CD4-positive, alpha-beta T cell treated with Interleukin-1 beta for 1 hour (primary cell): ENCODE measurements at regions not wholly inside any gene's neighbourhood (a gene's known extent, or its start where the extent isn't known, plus 50 kb on each side); places are given as distances from the start of the nearest gene placed in this dataset.

Source experiments
- DNase-seq, 2 donors: peaks; one replicate each; pipeline ENCODE4 v3.0.0-alpha.2; 2020 to 2022

DNA sequence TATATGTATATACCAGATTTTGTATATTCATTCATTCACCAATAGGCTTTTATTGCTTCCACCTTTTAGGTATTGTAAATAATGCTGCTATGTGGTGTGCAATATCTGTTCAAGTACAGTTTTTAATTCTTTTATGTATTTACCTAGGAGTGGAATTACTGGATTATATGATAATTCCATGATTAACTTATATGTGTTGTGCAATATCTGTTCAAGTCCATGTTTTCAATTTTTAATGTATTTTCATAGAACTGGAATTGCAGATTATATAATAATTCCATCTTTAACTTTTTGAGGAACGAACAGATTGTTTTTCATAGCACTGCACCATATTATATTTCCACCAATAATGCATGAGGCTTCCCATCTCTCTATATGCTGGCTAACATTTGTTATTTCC lies 50.6 kb upstream of the L3MBTL4 start:
- no peak for DNase-seq

DNA sequence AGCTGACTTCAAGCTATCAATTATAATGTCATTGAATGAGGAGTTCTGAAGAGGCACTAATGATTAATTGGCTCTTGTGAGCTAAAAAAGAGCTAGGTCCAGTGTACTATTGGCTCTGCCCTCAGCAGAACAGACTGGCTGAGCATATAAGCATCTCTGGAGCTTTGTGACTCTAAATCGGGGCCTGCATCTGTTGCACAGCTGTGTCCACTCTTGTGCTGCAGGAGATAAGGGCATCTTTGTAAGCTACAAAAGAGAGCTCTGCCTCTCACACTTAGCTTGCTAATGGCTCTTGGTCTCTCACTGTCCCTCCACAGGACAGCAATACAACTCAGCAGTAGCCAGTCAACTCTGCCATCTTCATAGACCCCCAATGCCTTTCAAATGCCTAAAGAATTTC lies 61.5 kb upstream of the L3MBTL4 start:
- DNase-seq: no peak

DNA sequence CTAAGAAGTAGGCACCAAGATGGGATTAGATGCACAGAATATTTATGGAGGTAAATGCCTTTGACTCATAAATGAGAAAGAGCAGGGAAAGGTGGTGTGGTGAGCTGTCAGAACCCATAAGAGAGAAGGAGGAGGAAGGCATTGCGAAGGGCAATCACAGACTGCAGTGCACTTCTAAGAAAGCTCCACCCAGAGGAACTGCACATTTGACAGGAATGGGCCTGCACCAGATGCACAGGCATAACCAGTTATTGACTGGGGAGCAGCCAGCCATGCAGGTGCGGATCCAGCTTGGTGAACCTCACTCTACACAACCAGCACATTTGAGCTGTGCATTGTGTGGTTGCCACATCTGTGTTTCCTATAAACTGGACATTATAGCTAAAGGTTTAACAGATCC lies 62.2 kb upstream of the L3MBTL4 start:
- DNase-seq: no peak

DNA sequence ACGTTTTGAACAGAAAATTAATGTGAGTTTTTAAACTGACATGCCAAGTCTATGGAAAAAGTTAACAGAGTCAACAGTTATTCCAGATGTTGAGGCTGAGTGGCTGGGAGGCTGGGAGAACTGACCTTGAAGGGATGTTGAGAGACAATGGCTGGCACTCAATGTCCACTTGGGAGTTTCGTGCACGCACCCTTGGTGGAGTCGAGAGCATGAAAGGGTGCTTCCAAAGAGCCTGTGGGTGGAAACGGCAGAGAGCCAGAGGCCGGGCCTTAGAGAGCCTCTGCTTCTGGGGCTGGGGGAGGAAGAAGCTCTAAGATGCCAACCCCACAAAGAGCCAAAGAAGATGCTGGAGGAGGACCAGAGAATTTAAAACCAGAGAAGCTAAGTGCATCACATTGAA lies 63.4 kb upstream of the L3MBTL4 start:
- no peak for DNase-seq

DNA sequence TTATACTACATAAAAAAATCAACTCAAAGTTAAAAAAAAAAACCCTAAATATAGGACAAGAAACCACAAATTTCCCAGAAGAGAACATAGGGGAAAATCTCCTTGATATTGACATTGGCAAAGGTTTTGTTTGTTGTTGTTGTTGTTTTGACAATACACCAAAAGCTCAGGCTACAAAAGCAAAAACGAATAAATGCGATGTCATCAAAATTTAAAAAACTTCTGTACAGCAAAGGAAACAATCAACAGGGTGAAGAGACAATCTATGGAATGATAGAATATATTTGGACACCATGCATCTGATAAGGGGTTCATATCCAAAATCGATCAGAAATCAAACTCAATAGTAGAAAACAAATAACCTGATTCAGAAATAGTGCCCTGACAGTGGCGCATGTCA lies 65.0 kb upstream of the L3MBTL4 start:
- no peak for DNase-seq

DNA sequence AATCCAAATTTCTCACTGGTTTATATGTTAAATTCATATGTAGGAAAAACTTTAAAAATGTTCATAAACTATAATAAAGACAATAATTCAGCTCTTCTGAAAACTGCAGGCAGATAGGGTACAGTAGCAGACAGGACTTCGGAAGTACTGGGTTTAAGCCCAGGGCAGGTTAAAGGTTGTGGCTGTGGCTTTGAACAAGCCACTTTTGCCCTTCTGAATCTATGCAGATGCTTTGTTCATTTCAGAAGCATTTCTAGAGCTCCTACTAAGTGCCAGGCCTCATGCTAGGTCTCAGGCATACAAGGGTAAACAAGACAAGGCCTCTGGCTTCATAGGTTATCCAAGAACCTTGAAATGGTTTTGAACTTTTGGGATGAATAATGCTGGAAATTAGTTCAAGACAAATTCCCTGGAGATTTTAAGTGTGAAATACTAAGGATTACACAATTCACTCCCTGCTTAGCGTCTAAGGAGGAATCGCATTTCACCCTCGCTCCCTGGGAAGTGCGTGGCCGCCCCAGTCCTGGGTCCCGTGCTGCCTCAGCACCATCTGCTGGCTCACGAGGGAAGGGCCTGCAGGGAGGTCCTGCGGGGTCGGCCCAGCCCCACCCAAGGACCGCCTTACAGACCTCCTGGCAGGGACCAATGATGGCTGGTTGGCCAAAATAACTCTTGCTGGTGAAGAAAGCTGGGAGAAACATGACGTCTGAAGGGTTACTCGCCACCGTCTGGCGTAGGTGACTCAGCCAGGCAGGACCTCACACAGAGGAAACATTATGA lies 67.7 kb upstream of the L3MBTL4 start:
- DNase-seq: peak; percentile 0 to 6

DNA sequence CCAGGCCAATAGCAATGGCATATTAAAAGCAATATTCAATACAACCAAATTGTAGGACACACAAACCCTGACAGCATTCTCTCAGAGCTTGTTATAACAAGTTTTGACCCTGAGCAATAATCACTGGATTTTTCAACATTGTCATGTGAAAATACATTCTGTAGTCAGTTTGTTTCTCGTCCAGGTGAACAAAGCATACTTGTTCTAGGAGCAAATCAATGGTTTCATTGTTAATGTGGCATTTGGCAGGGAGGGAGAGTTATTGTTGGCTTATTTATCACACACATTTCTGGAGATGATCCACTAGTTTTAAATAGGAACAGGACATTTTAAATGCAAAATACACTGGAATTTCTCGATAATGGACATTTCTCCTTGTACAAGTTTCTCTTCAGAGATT lies 69.9 kb upstream of the L3MBTL4 start:
- DNase-seq: no peak

DNA sequence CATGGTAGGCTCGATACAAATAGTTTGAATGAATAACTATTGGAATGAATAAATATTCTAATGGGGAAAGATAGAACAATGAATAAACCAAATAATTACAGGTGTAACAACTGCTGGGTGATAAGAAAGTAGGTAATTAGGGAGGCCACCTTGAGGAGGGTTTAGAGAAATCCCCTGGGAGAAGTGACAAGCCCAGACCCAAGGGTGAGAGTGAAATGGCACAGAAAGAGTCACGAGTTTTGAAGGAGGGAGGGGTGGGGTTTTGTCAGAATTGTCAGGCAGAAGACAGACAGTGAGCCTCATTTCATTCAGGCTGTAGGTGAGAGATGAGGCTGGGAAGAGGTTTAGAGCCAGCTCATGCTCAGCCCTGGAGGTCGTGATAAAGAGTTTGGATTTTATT lies 71.6 kb upstream of the L3MBTL4 start:
- DNase-seq: no peak

DNA sequence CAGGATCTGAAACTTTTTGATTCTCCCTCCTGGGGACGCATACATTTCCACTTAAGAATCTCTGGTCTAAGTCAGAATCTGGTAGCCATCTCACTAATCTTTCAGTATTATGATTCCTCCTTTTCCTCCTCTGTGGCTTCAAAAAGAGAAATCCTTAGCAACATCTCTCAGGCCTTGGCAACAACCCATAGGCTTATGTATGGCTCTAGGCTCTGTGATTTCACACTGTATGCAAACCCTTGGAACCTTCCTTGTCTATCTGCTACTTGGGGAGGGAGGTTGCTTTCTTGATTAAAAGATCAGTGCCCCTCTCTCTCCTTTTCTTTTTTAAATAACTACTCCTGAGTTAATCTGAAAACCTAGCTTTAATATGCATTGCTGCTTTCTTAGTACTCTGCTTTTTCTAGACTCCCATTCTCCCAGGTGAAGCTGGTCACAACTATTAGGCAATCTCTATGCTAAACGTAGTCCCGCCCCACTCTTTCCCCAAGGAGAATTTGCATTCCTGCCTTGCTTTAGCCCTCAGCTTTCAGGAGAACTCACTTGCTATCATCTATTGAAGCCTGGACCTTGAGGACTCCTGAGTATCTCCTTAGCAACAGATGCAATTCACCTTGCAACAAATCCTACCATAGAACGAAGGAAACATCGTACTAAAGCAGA lies 72.2 kb upstream of the L3MBTL4 start:
- no peak for DNase-seq

DNA sequence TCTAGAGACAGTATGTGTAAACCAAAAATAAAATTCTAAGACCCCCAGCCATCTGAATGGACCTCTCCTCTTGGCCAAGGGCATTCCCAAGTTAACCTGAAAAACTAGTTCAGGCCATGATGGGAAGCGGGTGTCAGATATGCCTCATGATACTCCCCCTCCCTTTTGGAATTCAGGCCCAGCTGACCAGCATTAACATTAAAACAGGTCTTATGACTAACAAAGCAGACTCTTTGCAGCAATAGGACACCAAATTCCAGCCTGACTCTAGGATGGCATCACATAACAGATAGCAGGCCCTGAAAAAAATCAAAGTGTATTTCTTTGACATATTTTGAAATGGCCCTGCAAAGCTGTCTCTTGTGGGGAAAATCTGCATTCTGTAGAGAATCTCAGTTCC lies 73.3 kb upstream of the L3MBTL4 start:
- DNase-seq: no peak

DNA sequence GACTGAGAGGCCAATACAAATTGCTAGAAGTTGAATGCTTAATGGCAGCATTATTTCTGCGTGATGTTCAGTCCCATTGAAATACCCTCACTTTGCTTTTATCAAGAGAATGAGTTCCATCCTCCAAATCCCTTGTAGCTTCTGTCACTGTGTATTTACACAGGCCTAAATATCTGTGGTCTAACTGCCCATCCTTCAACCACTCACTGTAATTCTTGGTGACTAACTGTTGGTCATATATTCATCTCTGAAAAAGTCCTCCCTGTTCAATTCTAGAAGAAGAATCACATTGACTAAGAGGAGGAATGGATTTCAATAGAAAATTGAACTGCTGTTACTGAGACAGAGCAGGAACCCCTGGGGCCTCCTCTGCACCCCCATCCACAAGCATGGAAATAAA lies 74.2 kb upstream of the L3MBTL4 start:
- no peak for DNase-seq

DNA sequence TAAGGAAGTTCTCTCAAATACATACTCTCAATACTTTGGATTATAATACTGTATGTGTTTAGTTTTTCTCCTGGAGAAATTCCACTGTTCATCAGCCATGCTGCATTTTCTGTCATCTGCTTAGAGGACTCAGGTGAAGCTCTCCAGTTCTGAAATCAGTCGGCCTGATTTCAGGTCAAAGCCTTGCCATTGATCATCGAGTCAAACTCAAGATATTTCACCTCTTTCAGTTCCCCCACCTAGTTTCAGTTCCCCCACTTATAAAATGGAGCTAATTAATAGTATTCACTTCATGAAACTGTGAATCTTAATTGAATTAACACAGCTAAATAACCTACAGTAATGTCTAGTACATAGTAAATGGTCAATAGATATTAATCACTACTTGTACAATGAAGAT lies 75.3 kb upstream of the L3MBTL4 start:
- DNase-seq: no peak

DNA sequence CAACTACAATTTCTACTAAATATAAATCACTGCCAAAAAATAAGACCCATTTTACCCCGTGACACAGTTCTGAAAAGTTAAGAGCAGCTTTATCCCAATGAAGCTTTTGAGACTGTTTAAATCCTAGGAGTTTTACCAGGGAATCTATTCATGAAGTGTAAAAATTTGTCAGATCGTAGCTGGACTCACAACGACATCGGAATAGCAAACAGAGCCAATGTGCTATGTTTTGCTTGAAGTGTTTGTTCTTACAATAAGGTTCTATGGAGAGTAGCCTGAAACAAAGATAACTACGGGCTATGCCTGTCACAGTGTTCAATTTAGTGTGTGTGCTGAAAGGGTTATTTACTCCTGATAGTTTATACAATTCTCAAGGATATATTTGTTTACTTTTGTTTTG lies 78.5 kb upstream of the L3MBTL4 start:
- DNase-seq: no peak

DNA sequence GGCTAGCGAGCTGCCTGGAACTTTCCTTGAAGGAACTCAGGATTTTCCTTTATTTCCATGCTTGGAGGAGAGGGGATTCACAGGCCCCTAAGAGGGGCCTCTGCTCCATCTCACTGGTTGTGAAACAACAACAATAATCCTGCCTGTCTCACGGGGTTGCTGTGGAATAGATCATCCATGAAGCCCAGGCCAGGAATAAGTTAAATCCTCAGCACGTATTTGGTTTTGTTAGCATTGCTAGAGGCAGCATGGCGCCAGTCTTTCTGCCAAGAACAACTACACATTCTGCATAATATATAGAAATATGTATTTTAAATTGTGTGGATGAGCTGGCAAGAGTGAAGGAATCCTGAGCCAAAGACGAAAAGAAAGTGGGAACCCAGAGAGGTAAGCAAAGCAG lies 80.8 kb upstream of the L3MBTL4 start:
- no peak for DNase-seq

DNA sequence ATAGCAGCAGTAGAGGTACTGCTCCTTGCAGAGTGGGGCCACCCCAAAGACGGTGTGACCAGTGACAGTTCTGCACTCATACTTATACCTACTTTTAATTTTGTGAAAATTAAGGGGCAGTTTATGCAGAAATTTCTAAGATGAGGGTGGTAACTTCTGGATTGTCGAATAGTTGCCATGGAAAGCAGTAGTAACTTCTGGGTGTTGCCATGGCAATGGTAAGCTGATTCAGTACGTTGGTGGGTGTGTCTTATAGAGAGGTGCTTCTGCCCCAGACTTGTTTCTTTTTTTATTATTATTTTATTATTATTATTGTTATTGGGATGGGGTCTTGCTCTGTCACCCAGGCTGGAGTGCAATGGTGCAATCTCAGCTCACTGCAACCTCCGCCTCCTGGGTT lies 82.8 kb upstream of the L3MBTL4 start:
- no peak for DNase-seq

DNA sequence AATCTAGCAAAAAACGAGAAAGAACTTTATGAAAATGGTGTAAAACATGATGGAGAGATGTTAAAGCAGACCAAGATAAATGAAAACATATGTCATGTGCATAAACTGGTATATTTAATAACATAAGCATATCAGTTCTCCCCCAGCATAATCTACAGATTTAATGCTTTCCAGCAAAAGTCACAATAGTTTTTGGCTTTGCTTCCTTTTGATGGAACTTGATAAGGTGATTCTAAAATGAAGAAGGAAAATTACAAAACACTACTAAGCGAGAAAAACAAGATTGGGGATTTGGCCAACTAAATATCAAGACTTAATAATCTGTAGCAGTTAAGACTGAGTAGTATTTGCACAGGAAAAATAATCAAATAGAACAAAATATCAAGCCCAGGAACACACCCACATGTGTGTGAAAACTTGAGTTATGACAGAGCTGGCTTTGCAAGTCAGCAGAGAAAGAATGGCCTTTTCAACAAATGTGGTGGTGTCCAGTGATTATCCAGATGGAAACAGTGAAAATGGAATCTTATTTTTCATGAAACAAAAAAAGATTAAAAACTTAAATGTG lies 83.7 kb upstream of the L3MBTL4 start:
- no peak for DNase-seq

DNA sequence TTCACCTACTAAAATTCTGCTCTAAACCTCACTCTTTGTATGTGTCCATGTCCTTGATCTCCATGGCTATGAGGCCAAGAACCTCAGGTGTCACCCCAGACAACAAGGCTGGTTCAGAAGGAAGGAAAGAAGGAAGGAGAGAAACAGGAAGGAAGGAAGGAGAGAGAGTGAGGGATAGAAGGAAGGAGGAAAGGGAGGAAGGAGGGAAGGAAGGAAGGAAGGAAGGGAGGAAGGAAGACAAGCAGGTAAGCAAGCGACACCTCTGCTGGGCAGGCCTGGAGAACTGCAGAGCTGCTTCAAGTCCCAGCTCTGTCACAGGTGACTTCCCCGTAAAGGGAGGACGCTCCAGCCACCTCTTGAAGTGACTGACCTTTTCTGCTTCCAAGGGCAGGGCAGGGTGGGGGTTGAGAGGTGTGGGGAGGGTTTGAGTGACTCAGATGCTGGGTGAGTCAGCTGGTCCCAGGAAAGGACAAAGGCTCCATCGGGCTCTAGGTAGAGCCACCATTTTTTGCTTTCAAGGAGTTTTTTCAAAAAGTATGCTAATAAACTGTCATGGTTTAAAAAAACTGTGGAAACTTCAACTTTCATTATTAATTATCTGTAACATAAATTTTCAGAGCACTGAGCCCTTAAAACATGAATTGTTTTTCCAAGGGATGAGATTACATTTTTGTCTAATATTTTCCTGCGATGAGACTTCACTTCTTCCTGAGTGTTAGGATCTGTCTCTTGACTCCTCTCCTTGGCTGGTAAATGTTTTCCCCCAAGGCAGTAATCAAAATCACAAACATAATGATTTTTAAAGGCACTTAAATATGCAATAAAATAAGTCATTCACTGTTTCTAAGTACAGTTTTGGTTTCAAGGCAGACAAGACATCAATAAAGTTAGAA lies 90.1 kb upstream of the L3MBTL4 start:
- DNase-seq: no peak

DNA sequence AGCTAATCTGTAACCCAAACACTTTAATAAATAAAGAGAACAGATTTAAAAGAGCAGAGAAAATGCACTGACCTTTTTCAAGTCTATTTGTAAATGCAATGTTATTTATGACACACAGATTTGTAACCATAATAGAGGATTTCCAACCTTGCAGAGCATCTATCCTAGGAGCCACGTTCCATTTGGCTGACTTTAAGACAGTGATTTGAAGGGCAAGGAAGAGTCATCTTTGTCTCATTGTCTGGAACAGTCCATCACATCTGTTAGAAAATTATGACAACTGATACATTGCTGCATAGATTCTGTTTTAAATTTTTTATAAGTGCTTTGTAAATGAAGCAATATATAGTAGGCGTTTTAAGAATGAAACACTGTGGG lies 90.8 kb upstream of the L3MBTL4 start:
- DNase-seq: no peak

DNA sequence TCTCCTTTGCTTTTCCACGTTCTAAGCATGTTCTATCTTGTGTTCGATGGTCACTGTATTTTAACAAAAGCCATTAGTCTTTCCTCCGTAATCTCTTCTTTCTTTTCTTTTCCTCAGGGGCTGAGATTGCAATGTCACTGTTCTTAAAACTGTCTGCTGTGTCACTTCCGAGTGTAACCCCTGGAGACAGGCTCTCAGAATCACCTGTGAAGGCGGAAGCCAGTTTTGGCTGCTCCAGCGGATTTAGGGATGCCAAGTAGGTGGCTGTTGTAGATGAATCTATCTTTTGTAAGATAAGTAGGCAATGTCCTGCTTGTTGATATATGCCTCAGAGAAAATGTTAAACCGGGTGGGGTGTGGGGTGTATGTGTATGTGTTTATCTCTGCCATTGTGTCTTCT lies 94.7 kb upstream of the L3MBTL4 start:
- DNase-seq: no peak

DNA sequence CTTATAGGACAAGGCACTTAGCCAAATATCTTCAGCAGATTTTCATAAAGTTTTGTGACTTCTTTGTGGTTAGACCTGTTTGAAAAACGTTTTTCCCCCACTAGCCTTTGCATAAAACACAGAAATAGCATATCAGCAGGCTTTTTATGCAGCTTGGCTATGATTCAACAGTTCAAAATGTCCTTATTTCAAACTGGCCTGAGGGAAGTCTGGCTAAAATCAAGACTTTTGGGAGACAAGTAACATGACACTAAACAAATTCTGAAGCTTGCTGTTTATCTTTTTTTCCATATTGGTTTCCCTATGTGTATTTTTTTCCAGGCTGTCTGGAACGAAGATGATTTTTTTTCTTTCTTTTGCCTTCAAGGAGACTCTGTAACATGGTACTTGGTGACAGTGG lies 95.1 kb upstream of the L3MBTL4 start:
- no peak for DNase-seq

DNA sequence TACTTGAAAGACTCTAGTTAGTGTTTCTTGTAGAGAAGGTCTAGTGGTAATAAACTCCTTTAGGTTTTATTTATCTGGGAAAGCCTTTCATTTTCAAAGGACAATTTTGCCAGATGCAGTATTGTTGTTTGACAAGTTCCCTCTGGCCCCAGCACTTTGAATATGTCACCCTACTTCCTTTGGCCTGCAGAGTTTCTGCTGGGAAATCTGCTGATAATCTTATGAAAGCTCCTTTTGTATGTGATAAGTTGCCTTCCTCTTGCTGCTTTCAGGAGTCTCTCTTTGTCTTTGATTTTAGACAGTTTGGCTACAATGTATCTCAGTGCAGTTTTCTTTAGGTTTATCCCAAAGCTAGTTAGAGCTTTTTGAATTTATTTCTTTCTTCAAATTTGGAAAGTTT lies 106.2 kb upstream of the L3MBTL4 start:
- DNase-seq: no peak

DNA sequence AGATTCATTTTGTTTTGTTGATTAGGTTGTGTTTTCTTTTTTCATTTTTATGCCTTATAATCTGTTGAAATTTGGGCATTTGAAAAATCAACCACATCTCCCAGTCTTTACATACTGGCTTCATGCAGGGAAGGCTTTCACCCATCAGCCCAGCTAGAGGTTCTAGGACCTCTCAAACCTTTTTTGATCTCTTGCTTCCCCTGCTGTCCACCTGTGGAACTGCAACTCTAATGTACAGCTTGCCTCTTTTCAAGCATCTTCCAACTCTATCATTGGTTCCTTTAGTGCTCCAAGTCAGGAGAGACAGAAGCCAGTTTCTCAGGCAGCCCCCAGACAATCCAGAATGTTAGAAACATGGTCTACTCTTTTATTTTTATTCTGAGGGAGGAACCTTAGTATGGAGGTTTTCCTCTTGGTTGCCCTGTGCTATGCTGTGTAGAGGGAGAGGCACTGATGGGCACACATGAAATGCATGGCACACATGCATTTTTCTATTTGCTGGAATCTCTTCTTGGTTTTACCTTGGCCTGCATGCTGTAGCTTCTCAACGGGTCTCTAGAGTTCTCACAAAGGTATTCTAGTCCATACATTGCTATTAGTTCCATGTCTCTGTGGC lies 107.2 kb upstream of the L3MBTL4 start:
- DNase-seq: no peak

DNA sequence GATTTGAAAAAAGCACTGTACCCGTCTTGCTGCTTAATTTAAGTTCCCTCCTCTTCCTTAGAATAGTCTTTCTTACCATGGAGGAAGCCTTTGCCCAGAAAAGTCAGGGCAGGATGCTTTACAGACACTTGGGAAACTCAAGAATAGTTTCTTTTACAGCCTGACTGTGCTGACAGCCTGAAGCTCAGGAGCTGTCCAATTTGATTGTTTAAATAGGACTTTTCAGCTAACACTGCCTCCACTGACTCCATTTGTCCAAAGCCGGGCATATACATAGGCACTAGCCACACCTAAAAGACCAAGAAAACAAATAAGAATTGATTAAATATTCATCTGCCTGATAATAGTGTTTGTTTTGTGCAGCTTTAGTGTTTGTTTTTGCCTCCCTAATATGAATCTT lies 110.9 kb upstream of the L3MBTL4 start:
- no peak for DNase-seq
